Activated CD8-positive, alpha-beta T cell treated with anti-CD3 and anti-CD28 coated beads for 36 hours (primary cell): ENCODE measurements at regions not wholly inside any gene's neighbourhood (a gene's known extent, or its start where the extent isn't known, plus 50 kb on each side); places are given as distances from the start of the nearest gene placed in this dataset.

Source experiments
- ATAC-seq: fragments of 200-7000 bp; cut with Tn5 transposase; one replicate; pipeline ENCODE4 v1.10.0; 2021; ENCODE audit warnings: mild to moderate bottlenecking, moderate library complexity
- CTCF ChIA-PET: fragments of 350-600 bp; sonication (Branson Sonifier 250); formaldehyde crosslinking; loops from one replicate; lab custom pipeline; 2021; ENCODE audit warnings: antibody characterized with exemption; lab: Charles Lee
- POLR2A ChIA-PET: fragments of 350-600 bp; sonication (Branson Sonifier 250); formaldehyde crosslinking; loops from one replicate; lab custom pipeline; 2021; ENCODE audit warnings: antibody characterized with exemption; lab: Charles Lee
- DNase-seq: peaks from one replicate; pipeline ENCODE4 v3.0.0-alpha.2; 2020
- H3K27ac Mint-ChIP-seq: one replicate; pipeline ENCODE4 v1.8.0; 2021; ENCODE audit warnings: mild to moderate bottlenecking, mixed read lengths
- H3K27me3 Mint-ChIP-seq: one replicate; pipeline ENCODE4 v1.8.0; 2021; ENCODE audit warnings: mixed read lengths
- H3K36me3 Mint-ChIP-seq: one replicate; pipeline ENCODE4 v1.8.0; 2021; ENCODE audit warnings: low read depth, mixed read lengths
- H3K4me1 Mint-ChIP-seq: one replicate; pipeline ENCODE4 v1.8.0; 2021; ENCODE audit warnings: low read depth, mixed read lengths
- H3K4me3 Mint-ChIP-seq: one replicate; pipeline ENCODE4 v1.8.0; 2021; ENCODE audit warnings: mild to moderate bottlenecking, moderate library complexity, mixed read lengths
- H3K9me3 Mint-ChIP-seq: one replicate; pipeline ENCODE4 v1.8.0; 2021; ENCODE audit warnings: mixed read lengths
- intact Hi-C: fragments of 100-400 bp; cut with micrococcal nuclease; formaldehyde crosslinking; loops from one replicate; pipeline ENCODE4 v1.10.0; 2022
- TF ChIP-seq, protein P1 (sequence below): fragments of 200-600 bp; IDR thresholded peaks from one replicate; pipeline ENCODE4 v1.8.0; 2022; ENCODE audit warnings: antibody characterized with exemption, mild to moderate bottlenecking

DNA sequence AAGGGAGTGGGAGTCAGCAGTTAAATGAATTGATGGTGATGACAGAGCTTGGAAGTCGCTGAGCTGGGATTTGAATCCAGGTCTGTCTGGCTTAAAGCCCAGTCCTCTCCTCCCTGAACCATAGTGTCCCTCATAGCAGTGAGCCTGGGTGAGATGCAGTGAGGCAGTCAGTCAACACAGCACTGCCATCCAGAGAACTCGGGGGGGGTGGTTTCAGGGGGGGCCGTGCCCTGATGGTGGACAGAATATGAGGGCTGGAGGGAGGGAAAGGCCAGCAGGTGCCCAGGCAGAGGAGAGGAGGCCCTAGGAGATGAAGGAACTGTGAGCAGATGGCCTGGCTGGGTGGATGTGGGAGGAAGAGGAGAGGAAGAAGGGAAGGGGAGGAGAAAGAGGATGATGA is 405.6 kb downstream of the PTPRU start:
- TF ChIP-seq, protein P1, sequence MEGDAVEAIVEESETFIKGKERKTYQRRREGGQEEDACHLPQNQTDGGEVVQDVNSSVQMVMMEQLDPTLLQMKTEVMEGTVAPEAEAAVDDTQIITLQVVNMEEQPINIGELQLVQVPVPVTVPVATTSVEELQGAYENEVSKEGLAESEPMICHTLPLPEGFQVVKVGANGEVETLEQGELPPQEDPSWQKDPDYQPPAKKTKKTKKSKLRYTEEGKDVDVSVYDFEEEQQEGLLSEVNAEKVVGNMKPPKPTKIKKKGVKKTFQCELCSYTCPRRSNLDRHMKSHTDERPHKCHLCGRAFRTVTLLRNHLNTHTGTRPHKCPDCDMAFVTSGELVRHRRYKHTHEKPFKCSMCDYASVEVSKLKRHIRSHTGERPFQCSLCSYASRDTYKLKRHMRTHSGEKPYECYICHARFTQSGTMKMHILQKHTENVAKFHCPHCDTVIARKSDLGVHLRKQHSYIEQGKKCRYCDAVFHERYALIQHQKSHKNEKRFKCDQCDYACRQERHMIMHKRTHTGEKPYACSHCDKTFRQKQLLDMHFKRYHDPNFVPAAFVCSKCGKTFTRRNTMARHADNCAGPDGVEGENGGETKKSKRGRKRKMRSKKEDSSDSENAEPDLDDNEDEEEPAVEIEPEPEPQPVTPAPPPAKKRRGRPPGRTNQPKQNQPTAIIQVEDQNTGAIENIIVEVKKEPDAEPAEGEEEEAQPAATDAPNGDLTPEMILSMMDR, result no peak
- no peaks in the 10 kb centered on the region for H3K36me3 Mint-ChIP-seq
- H3K4me3 Mint-ChIP-seq, result no peak overlapping the region
- POLR2A ChIA-PET, result no interaction called here
- DNase-seq, result no peak
- no peaks in the 10 kb centered on the region for H3K9me3 Mint-ChIP-seq
- H3K4me1 Mint-ChIP-seq, result no peaks in the 10 kb centered on the region
- CTCF ChIA-PET, result no interaction called here
- no peak overlapping the region for H3K27ac Mint-ChIP-seq
- ATAC-seq, result no peak
- intact Hi-C loops, result no loop called here
- H3K27me3 Mint-ChIP-seq, result no peaks in the 10 kb centered on the region

DNA sequence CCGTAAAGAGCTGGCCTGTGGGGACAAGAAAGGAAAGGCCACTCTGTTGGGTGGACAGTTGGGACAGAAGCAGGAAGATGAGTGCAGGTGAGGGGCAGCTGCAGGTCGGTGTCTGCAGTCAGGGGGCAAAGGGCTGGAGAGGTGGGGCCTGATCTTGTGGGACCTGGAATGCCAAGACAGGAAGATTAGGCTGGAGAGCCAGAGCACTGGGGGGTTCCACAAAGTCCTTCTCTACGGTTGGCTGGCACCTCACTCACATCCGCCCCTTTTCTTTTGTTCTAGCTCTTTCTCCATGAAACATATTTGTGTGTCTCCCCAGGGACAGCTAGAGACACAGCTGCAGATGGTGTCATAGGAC is 404.1 kb downstream of the PTPRU start:
- TF ChIP-seq, protein P1, result no peak
- intact Hi-C loops, result no loop called here

DNA sequence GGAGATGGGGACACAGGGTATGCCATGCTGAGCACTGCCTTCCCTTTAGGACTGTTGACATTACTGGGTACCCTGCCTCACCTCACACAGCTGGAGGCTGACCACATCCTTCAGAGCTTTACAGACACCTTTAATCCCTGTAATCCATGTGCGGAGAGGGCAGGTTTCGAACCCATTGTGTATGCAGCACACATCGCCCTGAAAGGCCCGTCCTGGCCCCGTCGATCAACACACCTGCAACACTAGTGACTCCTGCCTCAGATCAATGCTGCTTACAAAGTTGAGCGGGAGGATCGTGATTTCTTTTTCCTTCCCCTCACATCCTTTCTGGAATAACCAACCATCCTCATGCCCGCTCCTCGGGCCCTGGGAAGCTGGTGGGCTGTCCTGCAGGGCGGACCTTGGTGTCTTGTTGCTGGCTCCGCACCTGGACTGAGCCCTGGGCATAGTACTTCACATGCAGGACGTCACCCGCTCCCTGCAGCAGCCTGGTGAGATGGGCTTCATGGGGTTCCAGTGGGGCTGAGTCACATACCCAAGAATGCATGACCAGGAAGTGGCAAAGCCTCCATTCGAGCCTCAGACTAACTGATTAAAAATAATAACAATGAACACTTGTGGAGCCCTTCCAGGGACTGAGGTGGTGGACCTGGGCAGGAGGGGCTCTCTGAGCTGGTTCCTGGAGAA is 403.6 kb downstream of the PTPRU start:
- Mint-ChIP-seq H3K27me3 (peaks cover 2% of the 10 kb centered on the region), H3K27ac (no peak overlapping the region), H3K9me3 (no peaks in the 10 kb centered on the region), H3K4me1 (no peaks in the 10 kb centered on the region), H3K36me3 (no peaks in the 10 kb centered on the region), H3K4me3 (no peak overlapping the region)
- DNase-seq (no peak), ATAC-seq (no peak)
- TF ChIP-seq, protein P1, result no peak
- intact Hi-C loops, result no loop called here
- ChIA-PET CTCF (no interaction called here), POLR2A (no interaction called here)

More for the DNA sequence above, 404.1 kb downstream of the PTPRU start:
- Mint-ChIP-seq H3K9me3 (no peaks in the 10 kb centered on the region), H3K4me1 (no peaks in the 10 kb centered on the region), H3K27me3 (peaks cover 2% of the 10 kb centered on the region), H3K27ac (no peak overlapping the region), H3K4me3 (no peak overlapping the region), H3K36me3 (no peaks in the 10 kb centered on the region)
- DNase-seq (no peak), ATAC-seq (no peak)
- ChIA-PET CTCF (no interaction called here), POLR2A (no interaction called here)

DNA sequence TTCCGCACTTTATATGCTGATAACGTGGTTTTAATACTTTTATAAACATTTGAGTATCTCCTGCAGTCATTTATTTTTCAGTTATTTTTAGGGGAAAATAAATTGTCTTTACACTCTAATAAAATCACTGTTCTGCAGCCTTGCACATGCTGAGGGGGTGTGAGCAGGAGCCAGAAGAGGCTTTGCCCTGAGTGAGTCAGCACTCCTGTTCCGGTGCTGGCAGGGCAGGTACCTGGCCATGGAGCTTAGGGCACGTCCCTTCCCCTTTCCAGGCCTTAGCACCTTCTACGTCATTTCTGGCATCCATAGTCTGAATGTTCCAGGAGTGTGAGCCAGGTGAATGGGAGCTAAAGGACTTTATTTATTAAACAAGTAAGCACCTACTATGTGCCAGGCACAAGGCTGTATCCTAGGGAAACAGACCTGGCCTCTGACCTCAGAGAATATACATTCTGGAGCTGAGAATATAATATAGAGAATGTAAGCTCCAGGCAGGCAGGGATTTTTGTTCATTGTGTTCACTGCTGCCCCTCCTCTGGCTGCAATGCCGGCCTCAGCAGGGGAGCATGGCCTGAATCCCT is 402.9 kb downstream of the PTPRU start:
- Mint-ChIP-seq H3K4me3 (no peak overlapping the region), H3K27ac (no peak overlapping the region), H3K9me3 (no peaks in the 10 kb centered on the region), H3K36me3 (no peaks in the 10 kb centered on the region), H3K4me1 (no peaks in the 10 kb centered on the region), H3K27me3 (peaks cover 2% of the 10 kb centered on the region)
- intact Hi-C loops, result no loop called here
- no peak for DNase-seq
- ChIA-PET CTCF (no interaction called here), POLR2A (no interaction called here)
- no peak for ATAC-seq
- TF ChIP-seq, protein P1, result no peak

DNA sequence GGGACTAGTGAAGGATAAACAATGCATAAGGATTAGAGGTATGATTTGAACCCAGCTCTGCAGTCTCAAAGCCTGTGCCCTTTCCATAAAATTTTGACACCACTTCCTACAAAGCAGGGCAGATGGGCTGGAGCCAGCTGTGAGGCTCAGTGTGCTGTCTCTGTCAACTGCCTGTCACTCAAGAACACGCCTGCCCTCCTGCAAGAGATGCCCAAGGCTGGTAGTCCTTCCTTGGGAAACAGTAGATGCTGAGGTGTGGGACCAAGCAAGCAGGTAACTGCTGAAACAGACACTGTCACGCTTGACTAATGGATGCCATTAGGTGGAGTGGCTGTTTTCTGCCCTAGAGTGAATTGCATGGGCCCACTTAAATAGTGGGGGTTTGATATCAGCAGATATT is 402.0 kb downstream of the PTPRU start:
- no peak overlapping the region for H3K27ac Mint-ChIP-seq
- H3K36me3 Mint-ChIP-seq, result no peaks in the 10 kb centered on the region
- POLR2A ChIA-PET, result no interaction called here
- TF ChIP-seq, protein P1, result no peak
- H3K9me3 Mint-ChIP-seq, result no peaks in the 10 kb centered on the region
- ATAC-seq, result no peak
- peaks cover 2% of the 10 kb centered on the region for H3K27me3 Mint-ChIP-seq
- no peaks in the 10 kb centered on the region for H3K4me1 Mint-ChIP-seq
- CTCF ChIA-PET, result no interaction called here
- H3K4me3 Mint-ChIP-seq, result no peak overlapping the region
- DNase-seq, result no peak
- intact Hi-C loops, result no loop called here
